Activated B cell treated with CpG ODN at 0.5 μM for 24 hours (primary cell): ENCODE measurements at regions not wholly inside any gene's neighbourhood (a gene's known extent, or its start where the extent isn't known, plus 50 kb on each side); places are given as distances from the start of the nearest gene placed in this dataset.

Experiments
- ATAC-seq: fragments of 200-7000 bp; cut with Tn5 transposase; one replicate; pipeline ENCODE4 v1.10.0; 2021; ENCODE audit warnings: low read depth, mild to moderate bottlenecking, moderate library complexity
- CTCF ChIA-PET: fragments of 350-600 bp; sonication (Branson Sonifier 250); formaldehyde crosslinking; loops from one replicate; lab custom pipeline; 2021; ENCODE audit warnings: antibody characterized with exemption; lab: Charles Lee
- POLR2A ChIA-PET: fragments of 350-600 bp; sonication (Branson Sonifier 250); formaldehyde crosslinking; loops from one replicate; lab custom pipeline; 2021; ENCODE audit warnings: antibody characterized with exemption; lab: Charles Lee
- DNase-seq: peaks from one replicate; pipeline ENCODE4 v3.0.0; 2022
- H3K27ac Mint-ChIP-seq: one replicate; pipeline ENCODE4 v1.8.0; 2020; ENCODE audit warnings: mixed read lengths
- H3K27me3 Mint-ChIP-seq: one replicate; pipeline ENCODE4 v1.8.0; 2021; ENCODE audit warnings: mixed read lengths
- H3K36me3 Mint-ChIP-seq: one replicate; pipeline ENCODE4 v1.8.0; 2021; ENCODE audit warnings: low read depth, mixed read lengths
- H3K4me1 Mint-ChIP-seq: one replicate; pipeline ENCODE4 v1.8.0; 2021; ENCODE audit warnings: mixed read lengths
- H3K4me3 Mint-ChIP-seq: one replicate; pipeline ENCODE4 v1.8.0; 2020; ENCODE audit warnings: mild to moderate bottlenecking, mixed read lengths
- H3K9me3 Mint-ChIP-seq: one replicate; pipeline ENCODE4 v1.8.0; 2020; ENCODE audit warnings: mixed read lengths
- CTCF ChIP-seq: fragments of 200-600 bp; IDR thresholded peaks from one replicate; pipeline ENCODE4 v1.8.0; 2022; ENCODE audit warnings: antibody characterized with exemption, mild to moderate bottlenecking
- intact Hi-C: fragments of 100-400 bp; cut with micrococcal nuclease; formaldehyde crosslinking; loops from one replicate; pipeline ENCODE4 v1.15.1; 2024

- no peak for ATAC-seq
- Mint-ChIP-seq H3K9me3 (no peaks in the 10 kb centered on the region), H3K27ac (no peak overlapping the region), H3K36me3 (no peaks in the 10 kb centered on the region), H3K27me3 (no peaks in the 10 kb centered on the region), H3K4me3 (no peak overlapping the region), H3K4me1 (no peaks in the 10 kb centered on the region)
- CTCF ChIA-PET = no interaction called here
- no peak for DNase-seq
- TF ChIP-seq CTCF = no peak
- intact Hi-C loops = no loop called here
- POLR2A ChIA-PET = no interaction called here
Measured at GRCh38 chr12:58169826-58170225, 228.5 kb downstream of the ATP23 start.

- intact Hi-C loops = no loop called here
- ATAC-seq (no peak), DNase-seq (no peak)
- H3K27ac Mint-ChIP-seq = no peak overlapping the region
- POLR2A ChIA-PET = no interaction called here
- TF ChIP-seq CTCF = no peak
- H3K4me1 Mint-ChIP-seq = peaks cover 4% of the 10 kb centered on the region
- H3K4me3 Mint-ChIP-seq = no peak overlapping the region
- H3K27me3 Mint-ChIP-seq = peaks cover 6% of the 10 kb centered on the region
- CTCF ChIA-PET = no interaction called here
- no peaks in the 10 kb centered on the region for H3K9me3 Mint-ChIP-seq
- no peaks in the 10 kb centered on the region for H3K36me3 Mint-ChIP-seq
Measured at GRCh38 chr12:58171914-58172313, 230.5 kb downstream of the ATP23 start.

GRCh38 chr12:58172433-58173073, 231.2 kb downstream of the ATP23 start:
- H3K27ac Mint-ChIP-seq = no peak overlapping the region
- peaks cover 10% of the 10 kb centered on the region for H3K27me3 Mint-ChIP-seq
- H3K36me3 Mint-ChIP-seq = no peaks in the 10 kb centered on the region
- TF ChIP-seq CTCF = no peak
- POLR2A ChIA-PET = no interaction called here
- DNase-seq (no peak), ATAC-seq (no peak)
- CTCF ChIA-PET = no interaction called here
- no peaks in the 10 kb centered on the region for H3K9me3 Mint-ChIP-seq
- peaks cover 4% of the 10 kb centered on the region for H3K4me1 Mint-ChIP-seq
- intact Hi-C loops = no loop called here
- no peak overlapping the region for H3K4me3 Mint-ChIP-seq

- TF ChIP-seq CTCF = no peak
- ChIA-PET CTCF (interaction anchor here (1.6 kb wide), 1 partner anchor 14 kb away, joined by 4 read pairs; no protein-coding TSS in a partner anchor), POLR2A (no interaction called here)
- ATAC-seq (no peak), DNase-seq (no peak)
- Mint-ChIP-seq H3K9me3 (no peaks in the 10 kb centered on the region), H3K27me3 (peaks cover 15% of the 10 kb centered on the region), H3K4me1 (peaks cover 4% of the 10 kb centered on the region), H3K4me3 (no peak overlapping the region), H3K27ac (no peak overlapping the region), H3K36me3 (no peaks in the 10 kb centered on the region)
- intact Hi-C loops = no loop called here
Measured at GRCh38 chr12:58174316-58174715, 232.9 kb downstream of the ATP23 start.

GRCh38 chr12:58176296-58176869, 235.0 kb downstream of the ATP23 start:
- TF ChIP-seq CTCF = no peak
- CTCF ChIA-PET = interaction anchor here (1.6 kb wide), 1 partner anchor 12 kb away, joined by 4 read pairs; no protein-coding TSS in a partner anchor
- POLR2A ChIA-PET = no interaction called here
- H3K9me3 Mint-ChIP-seq = no peaks in the 10 kb centered on the region
- H3K36me3 Mint-ChIP-seq = no peaks in the 10 kb centered on the region
- peaks cover 20% of the 10 kb centered on the region for H3K27me3 Mint-ChIP-seq
- no peak for DNase-seq
- intact Hi-C loops = no loop called here
- ATAC-seq = no peak
- H3K4me3 Mint-ChIP-seq = no peak overlapping the region
- H3K4me1 Mint-ChIP-seq = peaks cover 4% of the 10 kb centered on the region
- H3K27ac Mint-ChIP-seq = no peak overlapping the region
